ENCODE measurements at regions not wholly inside any gene's neighbourhood (a gene's known extent, or its start where the extent isn't known, plus 50 kb on each side); places are given as distances from the start of the nearest gene placed in this dataset.

GRCh38 chr18:25827228-25827627 lies 263.2 kb downstream of the SS18 start:
- TF ChIP-seq CTCF (conservative IDR thresholded peaks at IDR 0.05; ENCODE audit: low read depth, low read length): no peak
- no peak for TF ChIP-seq MAFK (IDR thresholded peaks at IDR 0.05; ENCODE audit: low read depth, low read length)
- TF ChIP-seq RCOR1 (IDR thresholded peaks at IDR 0.05; ENCODE audit: insufficient replicate concordance, low read length): no peak
- no peak for TF ChIP-seq MXI1 (IDR thresholded peaks at IDR 0.05; ENCODE audit: borderline replicate concordance, low read depth, low read length)
- TF ChIP-seq CEBPB (IDR thresholded peaks at IDR 0.05; ENCODE audit: low read depth, low read length): no peak
- no peak for TF ChIP-seq POLR2A (IDR thresholded peaks at IDR 0.05; ENCODE audit: low read depth, low read length)
- no peak for TF ChIP-seq RAD21 (IDR thresholded peaks at IDR 0.05; ENCODE audit: low read length)
- TF ChIP-seq CHD1 (IDR thresholded peaks at IDR 0.05; ENCODE audit: low read depth, low read length): no peak
- TF ChIP-seq RFX5 (IDR thresholded peaks at IDR 0.05; ENCODE audit: low read depth, low read length): no peak
- TF ChIP-seq USF2 (IDR thresholded peaks at IDR 0.05; ENCODE audit: low read depth, low read length): no peak
- no peak for TF ChIP-seq NFE2L2 (IDR thresholded peaks at IDR 0.05; ENCODE audit: low read depth, low read length)
- TF ChIP-seq ELK1 (IDR thresholded peaks at IDR 0.05; ENCODE audit: borderline replicate concordance, low read depth, low read length): no peak
- TF ChIP-seq FOS (IDR thresholded peaks at IDR 0.05; ENCODE audit: low read depth, low read length): no peak
- TF ChIP-seq SMC3 (IDR thresholded peaks at IDR 0.05; ENCODE audit: low read depth, low read length): no peak

Data from IMR-90 (cell line).